ENCODE measurements at regions not wholly inside any gene's neighbourhood (a gene's known extent, or its start where the extent isn't known, plus 50 kb on each side); places are given as distances from the start of the nearest gene placed in this dataset.

GRCh38 chr6:1118287-1118647, 193.6 kb upstream of the FOXQ1 start:
- no peak for TF ChIP-seq CTCF (IDR thresholded peaks at IDR 0.05; ENCODE audit: borderline replicate concordance, extremely low read depth, low read length, poor library complexity, severe bottlenecking)
- no peak for TF ChIP-seq EZH2 (IDR thresholded peaks at IDR 0.05; ENCODE audit: borderline replicate concordance, low read depth, low read length, severe bottlenecking)

Data from DND-41 (cell line).